Breast epithelium (tissue), 3 donors: ENCODE measurements at regions not wholly inside any gene's neighbourhood (a gene's known extent, or its start where the extent isn't known, plus 50 kb on each side); places are given as distances from the start of the nearest gene placed in this dataset.

Experiments used
- CTCF ChIP-seq, 3 donors: fragments of 450-650 bp; IDR thresholded peaks; one replicate each; pipeline ENCODE4 v1.5.1; 2016 to 2017; ENCODE audit warnings: antibody characterized with exemption in 3 of 3, mild to moderate bottlenecking in 3 of 3, moderate library complexity in 3 of 3
- POLR2A ChIP-seq: fragments of 450-650 bp; IDR thresholded peaks from one replicate; pipeline ENCODE4 v1.6.1; 2016; ENCODE audit warnings: antibody characterized with exemption, mild to moderate bottlenecking, moderate library complexity

- TF ChIP-seq CTCF (IDR thresholded peaks at IDR 0.05) = no peak
- TF ChIP-seq POLR2A = no peak
Observed at GRCh38 chr3:65174713-65175112, 486.9 kb upstream of the ADAMTS9 start.
